Gastroesophageal sphincter (tissue), 3 donors: ENCODE measurements at regions not wholly inside any gene's neighbourhood (a gene's known extent, or its start where the extent isn't known, plus 50 kb on each side); places are given as distances from the start of the nearest gene placed in this dataset.

Experiments
- POLR2A ChIP-seq, 2 donors: fragments of 450-650 bp; IDR thresholded peaks; one replicate each; pipeline ENCODE4 v1.6.1; 2017; ENCODE audit warnings: antibody characterized with exemption in 2 of 2, mild to moderate bottlenecking in 2 of 2, moderate library complexity in 1 of 2
- TF ChIP-seq, protein P1 (sequence below), 4 experiments: fragments of 200-600 bp in 2 of 4; fragments of 450-650 bp in 2 of 4; sonication (generic) in 1 of 4; IDR thresholded peaks; one replicate each; pipeline ENCODE4 v1.5.1; 2017 to 2019; ENCODE audit warnings: antibody characterized with exemption in 4 of 4, mild to moderate bottlenecking in 2 of 4, moderate library complexity in 2 of 4

DNA sequence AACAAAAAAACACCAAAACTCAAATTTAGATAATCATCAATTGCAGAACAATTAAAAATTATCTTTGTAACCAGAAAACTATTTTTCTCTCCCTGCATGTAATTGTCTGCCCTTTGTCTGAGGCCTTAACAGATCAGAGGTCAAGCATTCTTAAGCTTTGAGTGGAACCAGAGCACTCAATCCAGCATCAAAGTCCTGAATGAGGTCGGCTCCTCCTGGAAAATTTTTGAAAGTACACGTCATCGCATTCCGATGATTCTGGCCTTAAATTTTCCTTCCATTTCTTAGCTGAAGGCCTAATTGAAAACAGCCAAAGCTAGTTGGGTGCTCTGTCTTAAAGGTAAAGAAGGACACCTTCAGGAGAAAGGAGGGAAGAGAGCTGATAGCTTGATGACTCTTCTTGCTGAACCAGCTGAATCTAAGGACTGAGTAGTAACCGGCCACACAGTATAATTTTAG is 510.2 kb upstream of the SULF2 start:
- no peak for TF ChIP-seq POLR2A (IDR thresholded peaks at IDR 0.05)
- TF ChIP-seq, protein P1, sequence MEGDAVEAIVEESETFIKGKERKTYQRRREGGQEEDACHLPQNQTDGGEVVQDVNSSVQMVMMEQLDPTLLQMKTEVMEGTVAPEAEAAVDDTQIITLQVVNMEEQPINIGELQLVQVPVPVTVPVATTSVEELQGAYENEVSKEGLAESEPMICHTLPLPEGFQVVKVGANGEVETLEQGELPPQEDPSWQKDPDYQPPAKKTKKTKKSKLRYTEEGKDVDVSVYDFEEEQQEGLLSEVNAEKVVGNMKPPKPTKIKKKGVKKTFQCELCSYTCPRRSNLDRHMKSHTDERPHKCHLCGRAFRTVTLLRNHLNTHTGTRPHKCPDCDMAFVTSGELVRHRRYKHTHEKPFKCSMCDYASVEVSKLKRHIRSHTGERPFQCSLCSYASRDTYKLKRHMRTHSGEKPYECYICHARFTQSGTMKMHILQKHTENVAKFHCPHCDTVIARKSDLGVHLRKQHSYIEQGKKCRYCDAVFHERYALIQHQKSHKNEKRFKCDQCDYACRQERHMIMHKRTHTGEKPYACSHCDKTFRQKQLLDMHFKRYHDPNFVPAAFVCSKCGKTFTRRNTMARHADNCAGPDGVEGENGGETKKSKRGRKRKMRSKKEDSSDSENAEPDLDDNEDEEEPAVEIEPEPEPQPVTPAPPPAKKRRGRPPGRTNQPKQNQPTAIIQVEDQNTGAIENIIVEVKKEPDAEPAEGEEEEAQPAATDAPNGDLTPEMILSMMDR (IDR thresholded peaks at IDR 0.05) = peak; percentile 26 to 61 (median 42)
